GM12878 (cell line): ENCODE measurements at regions not wholly inside any gene's neighbourhood (a gene's known extent, or its start where the extent isn't known, plus 50 kb on each side); places are given as distances from the start of the nearest gene placed in this dataset.

Experiments used
- ATAC-seq: fragments of 200-7000 bp; cut with Tn5 transposase; 3 replicates; pipeline ENCODE4 v1.9.1; 2020; ENCODE audit warnings: mild to moderate bottlenecking, moderate library complexity
- BruUV-seq: library from RNA; stranded (reverse); fragments of 400-500 nt; replicated peaks from 2 replicates; lab custom pipeline; 2021; lab: Mats Ljungman, UMichigan
- CTCF ChIA-PET: fragments of 300-600 bp; sonication (Branson Sonifier 250); formaldehyde crosslinking; extraction: SDS; loops from one replicate; lab custom pipeline; 2021; ENCODE audit warnings: inconsistent platforms; lab: Yijun Ruan, JAX
- POLR2A ChIA-PET: fragments of 350-600 bp; formaldehyde crosslinking; extraction: SDS; loops from one replicate; lab custom pipeline; 2021; ENCODE audit warnings: inconsistent platforms; lab: Charles Lee
- RAD21 ChIA-PET: fragments of 300-600 bp; sonication (Branson Sonifier 250); formaldehyde crosslinking; loops from one replicate; lab custom pipeline; 2023; ENCODE audit warnings: antibody characterized with exemption; ENCODE audit not compliant: unreplicated experiment; lab: Charles Lee
- SMC1A ChIA-PET: fragments of 300-600 bp; sonication (Branson Sonifier 250); formaldehyde crosslinking; loops from one replicate; lab custom pipeline; 2023; ENCODE audit not compliant: unreplicated experiment, uncharacterized antibody; lab: Charles Lee
- DNase-seq: peaks from one replicate; pipeline ENCODE4 v3.0.0-alpha.2; 2011; ENCODE audit warnings: low read depth, low spot score
- FAIRE-seq: peaks from 3 replicates; lab custom pipeline; 2011; peaks lifted over from hg19 to GRCh38; lab: Jason Lieb, UNC
- H2AFZ ChIP-seq: 2 replicates; pipeline ENCODE4 v1.6.0; 2011; ENCODE audit warnings: low read depth, low read length, control low read depth; ENCODE audit not compliant: control insufficient read depth
- H3K27ac ChIP-seq: 2 replicates; pipeline ENCODE4 v1.5.1; 2011; ENCODE audit warnings: control low read depth; ENCODE audit not compliant: control insufficient read depth, insufficient read depth
- H3K27me3 ChIP-seq, 2 experiments: replicated peaks in 1 of 2; 2 replicates each; pipeline versions ENCODE4 v1.6.0 to v1.6.1; 2011; ENCODE audit warnings: low read length in 1 of 2; ENCODE audit not compliant: control insufficient read depth in 2 of 2, insufficient read depth in 2 of 2
- H3K36me3 ChIP-seq, 2 experiments: 2 replicates each; pipeline ENCODE4 v1.5.1; 2011; ENCODE audit warnings: low read length in 1 of 2; ENCODE audit not compliant: control insufficient read depth in 2 of 2, insufficient read depth in 2 of 2
- H3K4me1 ChIP-seq: 2 replicates; pipeline ENCODE4 v1.6.1; 2011; ENCODE audit warnings: mild to moderate bottlenecking, low read length, moderate library complexity, mixed read lengths; ENCODE audit not compliant: control insufficient read depth, insufficient read depth
- H3K4me2 ChIP-seq: 2 replicates; pipeline ENCODE4 v1.6.0; 2011; ENCODE audit warnings: control low read depth; ENCODE audit not compliant: control insufficient read depth, insufficient read depth
- H3K4me3 ChIP-seq: fragments of 200-600 bp; sonication (generic); 2 replicates; pipeline ENCODE4 v1.5.1; 2016
- H3K79me2 ChIP-seq: 2 replicates; pipeline ENCODE4 v1.6.0; 2011; ENCODE audit warnings: low read length; ENCODE audit not compliant: control insufficient read depth, insufficient read depth
- H3K9ac ChIP-seq: 2 replicates; pipeline ENCODE4 v1.8.0; 2011; ENCODE audit warnings: low read length, control low read depth, mixed read lengths; ENCODE audit not compliant: control insufficient read depth, insufficient read depth
- H3K9me3 ChIP-seq: replicated peaks from 3 replicates; pipeline ENCODE4 v1.5.1; 2011; ENCODE audit warnings: mild to moderate bottlenecking, low read length; ENCODE audit not compliant: control insufficient read depth, insufficient read depth
- H4K20me1 ChIP-seq: 2 replicates; pipeline ENCODE4 v1.6.0; 2011; ENCODE audit not compliant: control insufficient read depth, insufficient read depth
- CBX5 ChIP-seq: sonication (generic); IDR thresholded peaks from 2 replicates; pipeline ENCODE4 v1.6.1; 2016; ENCODE audit warnings: low read depth, moderate library complexity, mild to moderate bottlenecking, inconsistent platforms
- GATAD2B ChIP-seq: fragments of 450-650 bp; conservative IDR thresholded peaks from 2 replicates; pipeline ENCODE4 v1.6.1; 2017; ENCODE audit warnings: low read depth, mild to moderate bottlenecking, moderate library complexity
- MLLT1 ChIP-seq: fragments of 450-650 bp; IDR thresholded peaks from 2 replicates; pipeline ENCODE4 v1.6.1; 2016; ENCODE audit warnings: mild to moderate bottlenecking
- NR2C1 ChIP-seq: fragments of 450-650 bp; IDR thresholded peaks from 2 replicates; pipeline ENCODE4 v1.6.1; 2017; ENCODE audit warnings: antibody characterized with exemption, mild to moderate bottlenecking, moderate library complexity
- PRDM15 ChIP-seq: fragments of 450-650 bp; formaldehyde crosslinking; IDR thresholded peaks from 2 replicates; pipeline ENCODE4 v1.4.0; 2020; ENCODE audit warnings: mild to moderate bottlenecking, moderate library complexity
- RAD21 ChIP-seq: IDR thresholded peaks from 2 replicates; pipeline ENCODE4 v1.6.1; 2011; ENCODE audit warnings: mild to moderate bottlenecking, low read depth, low read length, moderate library complexity; ENCODE audit not compliant: insufficient read depth
- REST ChIP-seq: IDR thresholded peaks from 2 replicates; pipeline ENCODE4 v1.6.1; 2012; ENCODE audit warnings: mild to moderate bottlenecking, low read depth, low read length
- SUZ12 ChIP-seq: fragments of 200-600 bp; sonication (generic); IDR thresholded peaks from one replicate; pipeline ENCODE4 v1.6.1; 2018; ENCODE audit warnings: antibody characterized with exemption, mild to moderate bottlenecking; ENCODE audit not compliant: unreplicated experiment
- TARDBP ChIP-seq: IDR thresholded peaks from 2 replicates; pipeline ENCODE4 v1.6.1; 2016; ENCODE audit warnings: borderline replicate concordance
- ZBTB40 ChIP-seq: fragments of 450-650 bp; IDR thresholded peaks from 2 replicates; pipeline ENCODE4 v1.6.1; 2016; ENCODE audit warnings: mild to moderate bottlenecking, moderate library complexity, borderline replicate concordance
- ZNF207 ChIP-seq: fragments of 450-650 bp; IDR thresholded peaks from 2 replicates; pipeline ENCODE4 v1.6.1; 2014; ENCODE audit warnings: antibody characterized with exemption, mild to moderate bottlenecking, borderline replicate concordance
- WGBS: methylation state at CpG from one replicate; pipeline ENCODE4 v1.1.6; 2016; ENCODE audit warnings: low lambda C conversion rate; ENCODE audit not compliant: insufficient replicate concordance, insufficient coverage; ENCODE audit errors: missing lambda C conversion rate; 5-methylcytosine and 5-hydroxymethylcytosine counted together
- in situ Hi-C: fragments of 300-500 bp; cut with MboI; formaldehyde crosslinking; loops from 9 replicates; pipeline ENCODE4 v1.14.3; 2018; ENCODE audit warnings: mixed read lengths
- intact Hi-C: fragments of 100-400 bp; cut with micrococcal nuclease; formaldehyde crosslinking; loops from one replicate; pipeline ENCODE4 v1.14.2; 2022; ENCODE audit not compliant: unreplicated experiment

- no peak for DNase-seq
- Histone ChIP-seq H3K79me2 (no peaks in the 10 kb centered on the region), H3K4me3 (no peak overlapping the region), H3K9ac (no peak overlapping the region), H3K4me2 (no peak overlapping the region), H4K20me1 (no peaks in the 10 kb centered on the region), H3K27ac (no peak overlapping the region), H3K36me3 (no peaks in the 10 kb centered on the region), H2AFZ (no peak overlapping the region), H3K27me3 (no peaks in the 10 kb centered on the region), H3K4me1 (no peaks in the 10 kb centered on the region), H3K9me3 (no peaks in the 10 kb centered on the region; the same call in 2 of the 3 replicates)
- ChIA-PET POLR2A (no interaction called here), CTCF (no interaction called here), SMC1A (no interaction called here), RAD21 (no interaction called here)
- in situ Hi-C loops (no loop called here), intact Hi-C loops (no loop called here)
- ATAC-seq: no peak
- no TSS peak for BruUV-seq
- WGBS: 26% methylated on average over 2 of the region's 2 CpGs
- FAIRE-seq: no peak
- TF ChIP-seq RAD21 (no peak), ZBTB40 (no peak), ZNF207 (no peak), GATAD2B (no peak), MLLT1 (no peak), PRDM15 (CRISPR knock-in tag) (no peak), TARDBP (no peak), CBX5 (no peak), SUZ12 (no peak), NR2C1 (no peak), REST (no peak)
Measured at GRCh38 chr9:106065579-106066214, 371.4 kb downstream of the TMEM38B start.
